Suprapubic skin (tissue), 3 donors: ENCODE measurements at regions not wholly inside any gene's neighbourhood (a gene's known extent, or its start where the extent isn't known, plus 50 kb on each side); places are given as distances from the start of the nearest gene placed in this dataset.

ENCODE experiments used
- CTCF ChIP-seq, 2 donors: fragments of 200-600 bp in 1 of 2; fragments of 450-650 bp in 1 of 2; sonication (generic) in 1 of 2; IDR thresholded peaks; one replicate each; pipeline ENCODE4 v1.5.1; 2016 to 2019; ENCODE audit warnings: antibody characterized with exemption in 2 of 2, mild to moderate bottlenecking in 1 of 2, moderate library complexity in 1 of 2
- EP300 ChIP-seq: sonication (generic); formaldehyde crosslinking; IDR thresholded peaks from one replicate; pipeline ENCODE4 v1.6.1; 2017; ENCODE audit warnings: antibody characterized with exemption

GRCh38 chr14:30427401-30427800 lies 131.6 kb upstream of the G2E3 start:
- no peak for TF ChIP-seq CTCF (IDR thresholded peaks at IDR 0.05)
- no peak for TF ChIP-seq EP300
